ENCODE measurements at regions not wholly inside any gene's neighbourhood (a gene's known extent, or its start where the extent isn't known, plus 50 kb on each side); places are given as distances from the start of the nearest gene placed in this dataset.
"Not testable (repeated sequence)": the region's sequence is repeated elsewhere in the genome, so short reads cannot be mapped to it uniquely, and the experiment has no call there.

DNA sequence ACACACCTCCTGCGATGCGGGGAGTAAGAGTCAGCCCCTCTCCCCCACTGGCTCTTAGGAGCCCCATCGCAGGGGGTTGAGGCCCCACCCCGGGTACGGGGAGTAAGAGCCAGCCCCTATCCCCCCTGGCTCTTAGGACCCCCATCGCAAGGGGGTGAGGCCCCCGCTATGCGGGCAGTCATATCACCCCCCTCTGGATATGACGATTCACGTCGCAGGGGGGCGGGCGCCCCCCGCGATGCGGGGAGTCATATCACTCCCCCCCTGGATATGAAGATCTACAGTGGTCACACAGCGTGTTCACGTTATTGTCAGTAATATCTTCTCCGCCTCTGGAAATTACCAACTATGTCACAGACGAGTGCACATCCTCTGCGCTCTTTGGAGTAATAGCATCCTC is 61.1 kb downstream of the DEFB131A start:
- DNase-seq, result not testable (repeated sequence)

DNA sequence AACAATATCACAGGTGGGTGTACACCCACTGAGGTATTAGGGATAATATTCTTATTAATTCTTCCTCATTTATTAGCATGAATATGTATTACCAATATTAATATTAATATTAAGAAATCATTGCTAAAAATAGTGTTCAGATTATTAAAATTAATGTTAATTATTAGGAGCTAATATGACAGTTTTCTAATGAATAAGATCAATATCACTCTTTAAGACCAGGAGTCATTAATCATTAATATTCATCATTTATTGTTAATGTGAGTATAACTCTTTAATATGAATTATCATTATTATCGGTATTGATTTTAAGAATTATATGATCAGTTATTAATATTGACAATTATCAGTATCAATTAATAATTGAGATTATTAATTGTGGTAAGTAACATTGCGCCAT is 62.5 kb downstream of the DEFB131A start:
- not testable (repeated sequence) for DNase-seq

DNA sequence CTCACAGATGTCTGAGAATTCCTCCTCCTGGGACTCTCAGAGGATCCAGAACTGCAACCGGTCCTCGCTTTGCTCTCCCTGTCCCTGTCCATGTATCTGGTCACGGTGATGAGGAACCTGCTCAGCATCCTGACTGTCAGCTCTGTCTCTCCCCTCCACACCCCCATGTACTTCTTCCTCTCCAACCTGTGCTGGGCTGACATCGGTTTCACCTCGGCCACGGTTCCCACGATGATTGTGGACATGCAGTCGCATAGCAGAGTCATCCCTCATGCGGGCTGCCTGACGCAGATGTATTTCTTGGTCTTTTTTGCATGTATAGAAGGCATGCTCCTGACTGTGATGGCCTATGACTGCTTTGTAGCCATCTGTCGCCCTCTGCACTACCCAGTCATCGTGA is 68.7 kb downstream of the DEFB131A start:
- DNase-seq, result not testable (repeated sequence)

GRCh38 chr4:9519631-9520030 is 75.4 kb downstream of the DEFB131A start:
- not testable (repeated sequence) for DNase-seq

DNA sequence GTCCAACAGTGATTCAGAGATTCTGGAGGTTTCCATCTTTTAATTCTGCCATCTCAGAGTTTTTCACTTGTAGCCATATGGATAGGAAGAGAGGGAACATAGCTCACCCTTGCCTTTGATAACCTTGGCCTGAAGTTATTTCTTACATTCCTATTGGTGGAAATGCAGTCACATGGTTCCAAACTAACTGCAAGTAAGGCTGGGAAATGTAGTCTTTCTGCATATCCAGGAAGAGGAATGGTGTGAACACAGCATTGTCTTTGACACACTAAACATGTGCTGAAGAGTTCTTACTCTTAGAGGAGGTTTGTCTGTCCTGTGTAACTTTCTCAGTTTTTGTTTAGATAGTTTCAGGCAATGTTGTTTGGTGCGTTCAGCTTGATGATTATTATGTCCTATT is 78.7 kb downstream of the DEFB131A start:
- not testable (repeated sequence) for DNase-seq

GRCh38 chr4:9524406-9524805 is 80.2 kb downstream of the DEFB131A start:
- not testable (repeated sequence) for DNase-seq

GRCh38 chr4:9532134-9532862 is 88.1 kb downstream of the DEFB131A start:
- DNase-seq, result peak; percentile 56 to 62

GRCh38 chr4:9532863-9533192 is 88.6 kb downstream of the DEFB131A start:
- not testable (repeated sequence) for DNase-seq

- DNase-seq, result not testable (repeated sequence)
These were observed 92.9 kb downstream of the DEFB131A start for GRCh38 chr4:9537101-9537500.

GRCh38 chr4:9539939-9540520 is 95.8 kb downstream of the DEFB131A start:
- DNase-seq, result not testable (repeated sequence)

- DNase-seq, result not testable (repeated sequence)
These were observed 97.2 kb downstream of the DEFB131A start for GRCh38 chr4:9541388-9541915.

DNA sequence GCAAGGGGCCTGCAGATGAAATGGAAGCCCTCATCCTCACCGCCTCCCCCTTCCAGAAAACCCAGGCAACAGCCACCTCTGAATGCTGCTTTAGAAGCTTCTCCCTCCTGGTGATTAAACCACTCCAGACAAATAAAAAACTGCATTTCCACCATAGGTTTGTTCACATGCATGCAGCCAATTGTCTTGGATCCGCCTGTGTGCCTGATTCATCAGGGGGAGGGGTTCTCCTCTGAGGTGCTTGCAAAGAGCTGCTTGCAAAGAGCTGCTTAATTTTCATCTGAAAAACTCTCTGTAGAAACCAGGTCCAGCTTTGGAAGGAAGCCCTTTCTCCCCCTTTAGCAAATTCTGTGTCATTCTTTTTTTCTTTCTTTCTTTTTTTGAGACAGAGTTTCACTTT is 100.6 kb downstream of the DEFB131A start:
- not testable (repeated sequence) for DNase-seq

DNA sequence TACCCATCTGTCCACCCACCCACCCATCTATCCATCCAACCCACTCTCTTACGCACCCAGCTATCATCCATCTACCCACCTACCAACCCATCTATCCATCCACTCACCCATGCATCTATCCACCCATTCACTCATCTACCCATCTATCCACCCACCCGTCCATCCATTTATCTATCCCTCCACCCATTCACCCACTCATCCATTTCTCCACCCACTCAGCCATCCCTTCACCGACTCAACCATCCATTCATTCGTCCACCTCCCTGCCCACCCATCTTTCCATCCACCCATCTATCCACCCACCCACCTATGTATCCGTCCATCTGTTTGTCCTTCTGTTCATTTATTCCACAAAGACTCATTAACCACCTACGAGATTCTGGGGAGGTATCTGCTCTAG is 103.3 kb downstream of the DEFB131A start:
- not testable (repeated sequence) for DNase-seq

DNA sequence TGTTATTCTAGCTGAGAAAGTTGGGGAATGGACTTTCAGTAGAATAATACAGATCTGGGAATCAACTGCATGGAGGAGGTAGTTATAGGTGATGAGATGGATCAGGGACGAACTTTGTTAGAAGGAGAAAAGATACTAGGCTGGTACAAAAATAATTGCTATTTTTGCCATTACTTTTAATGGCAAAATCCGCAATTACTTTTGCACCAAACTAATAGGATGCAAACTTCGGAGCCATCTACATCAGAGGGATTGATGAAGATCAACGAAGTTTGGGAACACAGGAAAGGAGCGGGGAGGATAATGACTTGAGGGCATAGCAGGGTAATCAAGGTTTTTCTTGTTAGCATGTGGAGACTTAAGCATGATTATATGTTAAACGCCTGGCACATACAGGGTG is 111.9 kb downstream of the DEFB131A start:
- not testable (repeated sequence) for DNase-seq

DNA sequence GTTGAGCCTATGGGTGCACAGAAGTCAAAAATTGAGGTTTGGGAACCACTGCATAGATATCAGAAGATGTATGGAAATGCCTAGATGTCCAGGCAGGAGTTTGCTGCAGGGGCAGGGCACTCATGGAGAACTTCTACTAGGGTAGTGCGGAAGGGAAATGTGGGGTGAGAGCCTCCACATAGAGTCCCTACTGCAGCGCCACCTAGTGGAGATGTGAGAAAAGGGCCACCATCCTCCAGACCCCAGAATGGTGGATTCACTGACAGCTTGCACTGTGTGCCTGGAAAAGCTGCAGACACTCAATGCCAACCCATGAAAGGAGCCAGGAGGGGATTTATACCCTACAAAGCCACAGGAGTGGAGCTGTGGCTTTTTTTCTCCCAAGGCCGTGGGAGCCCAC is 133.7 kb downstream of the DEFB131A start:
- DNase-seq, result not testable (repeated sequence)

GRCh38 chr4:9582880-9583279 is 138.7 kb downstream of the DEFB131A start:
- not testable (repeated sequence) for DNase-seq

GRCh38 chr4:9592010-9592409 is 147.8 kb downstream of the DEFB131A start:
- DNase-seq, result no peak

DNA sequence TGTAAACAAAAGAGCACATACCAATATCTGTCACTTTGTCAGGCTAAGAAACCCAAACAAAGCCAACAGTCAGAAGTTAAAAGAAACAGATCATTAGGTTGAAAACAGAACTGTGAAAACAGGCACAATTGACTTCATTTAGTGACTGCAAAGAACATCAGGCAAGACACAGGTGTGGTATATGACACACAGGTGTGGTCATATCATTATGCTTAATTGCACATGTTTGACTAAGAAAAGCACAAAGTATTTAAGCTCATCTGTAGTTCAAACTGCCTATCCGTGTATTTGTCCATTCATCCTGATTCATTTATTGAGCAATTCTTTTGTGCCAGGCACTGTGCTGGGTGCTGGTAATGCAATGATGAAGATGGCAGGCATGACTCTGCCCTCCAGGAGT is 150.7 kb downstream of the DEFB131A start:
- DNase-seq, result no peak

DNA sequence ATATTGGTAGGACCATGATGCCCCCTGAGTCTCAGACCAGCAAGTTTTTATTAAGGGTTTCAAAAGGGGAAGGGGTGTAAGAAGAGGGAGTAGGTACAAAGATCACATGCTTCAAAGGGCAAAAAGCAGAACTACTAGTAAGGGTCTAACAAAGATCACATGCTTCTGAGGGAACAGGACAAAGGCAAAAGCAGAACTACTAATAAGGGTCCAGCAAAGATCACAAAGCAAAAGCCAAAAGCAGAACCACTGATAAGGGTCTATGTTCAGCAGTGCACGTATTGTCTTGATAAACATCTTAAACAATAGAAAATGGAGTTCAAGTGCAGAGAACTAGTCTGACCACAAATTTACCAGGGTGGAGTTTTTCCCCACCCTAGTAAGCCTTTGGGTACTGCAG is 151.3 kb downstream of the DEFB131A start:
- not testable (repeated sequence) for DNase-seq

DNA sequence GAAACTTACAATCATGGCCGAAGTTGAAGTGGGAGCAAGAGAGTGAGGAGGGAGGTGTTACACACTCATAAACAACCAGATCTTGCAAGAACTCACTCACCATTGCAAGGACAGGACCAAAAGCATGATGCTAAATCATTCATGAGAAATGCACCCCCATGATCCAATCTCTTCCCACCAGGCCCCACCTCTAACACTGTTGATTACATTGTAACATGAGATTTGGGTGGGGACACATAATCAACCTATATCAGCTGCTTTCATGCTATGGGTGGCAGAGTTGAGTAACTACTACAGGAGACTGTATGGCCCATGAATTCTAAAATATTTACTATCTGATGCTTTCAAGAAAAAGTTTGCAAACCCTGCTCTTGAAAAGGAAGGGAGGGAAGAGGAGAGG is 155.1 kb downstream of the DEFB131A start:
- no peak for DNase-seq

DNA sequence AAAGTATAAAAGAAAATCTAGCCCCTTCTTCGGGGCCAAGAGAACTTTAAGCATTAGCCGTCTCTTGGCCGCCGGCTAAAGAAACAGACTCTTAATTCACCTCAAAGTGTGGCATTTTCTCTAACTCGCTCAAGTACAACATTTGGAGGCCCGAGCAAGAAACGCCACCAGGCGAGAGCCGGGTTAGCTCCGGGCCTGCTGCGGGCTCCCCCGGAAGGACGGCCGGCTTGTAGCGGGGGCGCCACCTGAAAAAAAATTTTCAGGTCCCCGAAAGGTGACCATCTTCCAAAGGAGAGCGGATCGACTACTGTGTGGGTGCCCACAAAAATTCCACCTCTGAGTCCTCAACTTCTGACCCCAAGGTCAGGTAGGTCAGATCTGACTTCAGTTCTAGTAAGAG is 156.0 kb downstream of the DEFB131A start:
- no peak for DNase-seq

DNA sequence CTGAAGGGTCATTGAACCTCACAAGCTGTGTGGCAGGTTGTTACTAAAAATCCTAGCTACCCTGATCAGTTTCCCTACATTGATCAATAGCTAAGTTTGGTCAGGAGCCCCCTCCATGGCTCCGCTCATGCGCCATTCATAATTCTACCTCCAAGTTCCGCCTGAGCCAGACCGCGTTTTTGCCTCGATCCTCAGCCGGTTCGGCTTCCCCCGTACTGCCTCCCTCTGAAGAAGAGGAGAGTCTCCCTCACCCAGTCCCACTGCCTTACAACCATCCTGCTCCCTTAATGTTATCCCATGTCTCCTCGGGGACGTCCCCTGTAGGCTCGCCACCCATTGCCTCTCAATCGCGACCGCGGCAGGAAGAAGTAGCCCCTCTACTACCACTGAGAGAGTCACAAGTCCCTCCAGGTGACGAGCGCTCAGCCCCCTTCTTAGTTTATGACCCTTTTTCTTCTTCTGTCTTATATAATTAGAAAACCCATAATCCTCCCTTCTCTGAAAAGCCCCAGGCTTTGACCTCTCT is 158.2 kb downstream of the DEFB131A start:
- DNase-seq, result no peak

DNA sequence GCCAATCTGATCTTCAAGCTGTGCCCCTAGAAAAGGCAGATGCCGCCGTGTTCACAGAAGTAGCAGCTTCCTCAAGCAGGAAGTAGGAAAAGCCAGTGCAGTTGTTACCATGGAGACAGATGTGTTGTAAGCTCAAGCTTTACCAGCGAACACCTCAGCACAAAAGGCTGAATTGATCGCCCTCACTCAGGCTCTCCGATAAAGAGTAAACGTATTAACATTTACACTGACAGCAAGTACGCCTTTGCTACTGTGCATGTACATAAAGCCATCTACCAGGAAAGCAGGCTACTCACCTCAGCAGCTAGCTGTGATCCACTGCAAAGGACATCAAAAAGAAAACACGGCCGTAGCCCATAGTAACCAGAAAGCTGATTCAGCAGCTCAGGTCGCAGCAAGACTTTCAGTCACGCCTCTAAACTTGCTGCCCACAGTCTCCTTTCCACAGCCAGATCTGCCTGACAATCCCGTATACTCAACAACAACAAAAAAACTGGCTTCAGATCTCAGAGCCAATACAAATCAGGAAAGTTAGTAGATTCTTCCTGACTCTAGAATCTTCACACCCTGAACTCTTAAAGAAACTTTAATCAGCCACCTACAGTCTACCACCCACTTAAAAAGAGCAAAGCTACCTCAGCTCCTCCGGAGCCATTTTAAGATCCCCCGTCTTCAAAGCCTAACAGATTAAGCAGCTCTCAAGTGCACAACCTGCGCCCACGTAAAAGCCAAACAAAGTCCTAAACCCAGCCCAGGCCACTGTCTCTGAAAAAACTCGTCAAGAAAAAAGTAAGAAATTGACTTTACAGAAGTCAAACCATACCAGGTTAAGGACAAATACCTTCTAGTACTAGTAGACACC is 160.0 kb downstream of the DEFB131A start:
- DNase-seq, result peak; percentile 24 to 26
